ENCODE measurements at regions not wholly inside any gene's neighbourhood (a gene's known extent, or its start where the extent isn't known, plus 50 kb on each side); places are given as distances from the start of the nearest gene placed in this dataset.

DNA sequence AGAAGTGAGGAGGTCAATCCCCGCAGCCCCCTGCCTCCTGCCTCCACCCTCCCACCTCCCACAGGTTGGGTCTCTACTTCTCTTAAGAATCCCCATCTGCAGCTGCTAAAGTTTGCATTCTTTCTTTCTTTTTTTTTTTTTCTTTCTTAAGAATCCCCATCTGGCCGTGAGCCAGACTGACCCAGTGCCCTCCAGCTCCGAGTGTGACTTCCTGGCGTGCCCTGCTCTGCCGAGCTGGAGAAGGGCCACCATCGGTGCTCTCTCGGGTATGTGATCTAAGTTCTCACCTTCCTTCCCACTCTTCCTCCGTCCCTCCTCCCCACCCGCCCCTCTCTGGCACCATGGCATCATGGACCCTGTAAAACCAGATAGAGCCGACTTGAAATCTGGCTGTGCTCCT is 66.7 kb upstream of the LMO1 start:
- no peak overlapping the region for H3K4me3 ChIP-seq (ENCODE audit: low read depth, low read length)
- in situ Hi-C loops (cut with HindIII; ENCODE audit: low sequenced_read_pairs), result no loop called here
- no peak for DNase-seq (ENCODE audit: low read depth, low spot score)
- TF ChIP-seq, protein P1, sequence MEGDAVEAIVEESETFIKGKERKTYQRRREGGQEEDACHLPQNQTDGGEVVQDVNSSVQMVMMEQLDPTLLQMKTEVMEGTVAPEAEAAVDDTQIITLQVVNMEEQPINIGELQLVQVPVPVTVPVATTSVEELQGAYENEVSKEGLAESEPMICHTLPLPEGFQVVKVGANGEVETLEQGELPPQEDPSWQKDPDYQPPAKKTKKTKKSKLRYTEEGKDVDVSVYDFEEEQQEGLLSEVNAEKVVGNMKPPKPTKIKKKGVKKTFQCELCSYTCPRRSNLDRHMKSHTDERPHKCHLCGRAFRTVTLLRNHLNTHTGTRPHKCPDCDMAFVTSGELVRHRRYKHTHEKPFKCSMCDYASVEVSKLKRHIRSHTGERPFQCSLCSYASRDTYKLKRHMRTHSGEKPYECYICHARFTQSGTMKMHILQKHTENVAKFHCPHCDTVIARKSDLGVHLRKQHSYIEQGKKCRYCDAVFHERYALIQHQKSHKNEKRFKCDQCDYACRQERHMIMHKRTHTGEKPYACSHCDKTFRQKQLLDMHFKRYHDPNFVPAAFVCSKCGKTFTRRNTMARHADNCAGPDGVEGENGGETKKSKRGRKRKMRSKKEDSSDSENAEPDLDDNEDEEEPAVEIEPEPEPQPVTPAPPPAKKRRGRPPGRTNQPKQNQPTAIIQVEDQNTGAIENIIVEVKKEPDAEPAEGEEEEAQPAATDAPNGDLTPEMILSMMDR (IDR thresholded peaks at IDR 0.05; ENCODE audit: low read depth, low read length), result no peak

DNA sequence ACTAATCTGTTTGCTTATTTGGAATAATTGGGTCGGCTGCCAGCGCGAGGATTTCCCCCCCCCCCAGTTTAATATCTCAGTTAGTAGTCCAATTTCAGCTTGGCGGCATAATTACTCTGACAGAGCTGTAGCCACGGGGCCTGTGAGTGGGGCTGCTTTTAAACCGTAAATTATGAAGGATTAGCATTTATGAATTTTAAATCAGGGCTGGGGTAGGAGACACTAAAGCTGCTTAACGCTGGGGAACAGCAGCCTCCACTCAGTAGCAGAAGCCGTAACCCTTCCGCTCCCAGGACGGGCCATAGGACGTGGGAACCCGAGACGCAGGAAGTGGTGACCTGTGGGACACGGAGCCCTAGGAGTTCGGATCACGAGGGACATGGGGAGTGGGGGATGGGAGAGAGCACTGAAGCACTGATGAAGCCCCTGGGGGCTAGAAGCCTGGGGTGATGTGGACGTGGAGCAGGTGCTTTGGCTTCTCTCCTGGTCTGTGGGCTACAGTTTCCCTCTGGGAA is 66.2 kb upstream of the LMO1 start:
- TF ChIP-seq, protein P1 (IDR thresholded peaks at IDR 0.05; ENCODE audit: low read depth, low read length), result no peak
- in situ Hi-C loops (cut with HindIII; ENCODE audit: low sequenced_read_pairs), result no loop called here
- DNase-seq (ENCODE audit: low read depth, low spot score), result no peak
- H3K4me3 ChIP-seq (ENCODE audit: low read depth, low read length), result no peak overlapping the region

DNA sequence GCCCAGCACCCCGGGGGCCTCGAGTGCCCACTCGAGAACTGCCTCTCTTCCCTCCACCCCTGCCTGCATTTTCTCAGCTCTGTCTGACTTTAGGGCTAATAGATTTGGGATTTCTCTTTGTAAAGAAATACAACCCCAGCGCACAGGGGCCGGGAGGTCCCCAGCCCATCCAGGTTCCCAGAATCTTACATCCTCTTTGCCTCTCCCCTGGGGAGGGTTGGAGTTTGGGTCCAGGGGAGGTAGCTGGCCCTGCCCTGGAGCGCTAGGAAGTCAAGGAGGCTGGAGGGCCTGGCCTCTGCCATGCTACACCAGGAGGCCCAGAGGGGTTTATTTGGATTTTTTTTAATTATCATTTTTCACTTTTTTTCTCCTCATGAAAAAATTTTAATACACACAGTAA is 65.7 kb upstream of the LMO1 start:
- in situ Hi-C loops (cut with HindIII; ENCODE audit: low sequenced_read_pairs), result no loop called here
- H3K4me3 ChIP-seq (ENCODE audit: low read depth, low read length), result no peak overlapping the region
- DNase-seq (ENCODE audit: low read depth, low spot score), result no peak
- TF ChIP-seq, protein P1 (IDR thresholded peaks at IDR 0.05; ENCODE audit: low read depth, low read length), result no peak

DNA sequence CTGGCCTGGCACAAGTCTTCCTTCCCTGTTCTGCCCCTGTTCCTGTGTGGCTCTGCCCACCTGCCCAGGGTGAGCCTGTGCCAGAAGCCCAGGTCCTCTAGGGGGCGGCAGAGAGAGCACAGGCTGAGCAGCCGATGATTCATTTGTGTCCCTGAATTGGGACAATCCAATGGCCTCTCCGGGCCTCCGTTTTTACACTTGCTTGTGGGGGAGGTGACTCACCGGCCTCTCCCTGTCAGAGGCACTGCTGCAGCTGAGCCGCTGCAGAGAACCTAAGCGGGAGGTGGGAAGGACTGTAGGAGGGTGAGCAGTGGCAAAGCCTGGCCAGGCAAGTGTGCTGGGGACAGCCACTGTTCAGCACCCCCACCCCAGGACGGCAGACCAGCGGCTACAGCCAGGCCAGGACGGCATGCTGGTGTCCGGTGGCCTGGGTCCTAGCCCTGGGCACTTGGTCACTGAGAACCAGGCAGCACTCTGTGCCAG is 65.2 kb upstream of the LMO1 start:
- no peak overlapping the region for H3K4me3 ChIP-seq (ENCODE audit: low read depth, low read length)
- DNase-seq (ENCODE audit: low read depth, low spot score), result peak; percentile 78
- in situ Hi-C loops (cut with HindIII; ENCODE audit: low sequenced_read_pairs), result no loop called here

DNA sequence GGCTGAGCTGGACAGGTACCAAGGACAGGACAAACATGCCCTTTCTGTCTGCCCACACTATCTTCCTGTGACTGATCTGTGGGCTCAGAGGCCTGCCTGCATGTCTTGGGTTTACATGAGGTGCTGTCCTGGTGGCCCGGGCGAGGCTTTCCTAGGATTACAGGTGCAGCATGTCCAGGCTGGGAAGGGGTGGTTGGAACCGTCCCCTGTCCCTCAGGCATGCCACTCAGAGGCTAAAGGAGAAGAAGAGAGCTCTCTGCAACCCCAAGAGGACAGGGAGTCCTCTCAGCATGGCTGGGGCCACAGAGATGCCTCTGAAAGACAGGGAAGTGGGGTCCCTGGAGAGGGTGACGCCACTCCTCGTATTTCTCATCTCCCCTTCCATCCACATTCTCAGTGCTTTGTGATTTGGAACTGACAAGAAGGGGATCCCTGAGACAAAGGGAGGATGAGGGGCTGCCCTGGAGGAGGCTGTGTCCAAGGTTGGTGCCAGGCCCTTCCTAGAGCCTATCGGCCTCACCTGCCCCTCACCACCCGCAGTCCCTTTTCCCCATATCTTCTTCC is 64.6 kb upstream of the LMO1 start:
- no peak overlapping the region for H3K4me3 ChIP-seq (ENCODE audit: low read depth, low read length)
- TF ChIP-seq, protein P1 (IDR thresholded peaks at IDR 0.05; ENCODE audit: low read depth, low read length), result no peak
- in situ Hi-C loops (cut with HindIII; ENCODE audit: low sequenced_read_pairs), result no loop called here
- DNase-seq (ENCODE audit: low read depth, low spot score), result no peak

More for the DNA sequence above, 65.2 kb upstream of the LMO1 start:
- TF ChIP-seq, protein P1 (IDR thresholded peaks at IDR 0.05; ENCODE audit: low read depth, low read length), result peak; percentile 95

DNA sequence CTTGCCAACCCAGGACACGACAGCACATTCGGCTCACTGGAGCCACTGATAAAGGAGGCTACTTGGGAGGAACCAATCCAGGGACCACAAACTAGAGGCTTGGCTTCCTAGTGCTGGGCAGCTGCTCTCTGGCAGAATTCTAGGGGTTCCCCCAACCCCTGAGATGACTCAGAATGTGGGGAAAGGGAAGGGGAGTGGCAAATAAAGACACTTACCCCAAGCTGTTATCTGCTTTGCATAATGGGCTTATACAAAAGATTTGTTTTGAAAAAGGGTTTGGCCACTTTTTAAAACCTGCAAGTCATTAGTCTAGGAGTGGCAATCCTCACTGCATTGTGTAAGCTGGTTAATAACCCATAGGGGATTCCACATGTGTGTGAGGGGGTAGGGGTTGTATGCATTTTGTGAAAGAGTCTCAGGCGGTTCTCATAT is 64.1 kb upstream of the LMO1 start:
- H3K4me3 ChIP-seq (ENCODE audit: low read depth, low read length), result no peak overlapping the region
- in situ Hi-C loops (cut with HindIII; ENCODE audit: low sequenced_read_pairs), result no loop called here
- TF ChIP-seq, protein P1 (IDR thresholded peaks at IDR 0.05; ENCODE audit: low read depth, low read length), result no peak
- no peak for DNase-seq (ENCODE audit: low read depth, low spot score)

All from astrocyte of the spinal cord (primary cell).